NB4 (cell line): ENCODE measurements at regions not wholly inside any gene's neighbourhood (a gene's known extent, or its start where the extent isn't known, plus 50 kb on each side); places are given as distances from the start of the nearest gene placed in this dataset.
A peak's percentile ranks its signal among the peaks of the same experiment; 100 is the strongest.

Experiments
- DNase-seq: peaks from one replicate; pipeline ENCODE4 v3.0.0; 2010; ENCODE audit warnings: low read depth
- H3K4me3 ChIP-seq: one replicate; pipeline ENCODE4 v1.5.1; 2011; ENCODE audit warnings: mild to moderate bottlenecking, low read depth, low read length, moderate library complexity
- CTCF ChIP-seq: IDR thresholded peaks from one replicate; pipeline ENCODE4 v1.5.1; 2012; ENCODE audit warnings: low read depth, low read length
- MAX ChIP-seq: IDR thresholded peaks from 2 replicates; pipeline ENCODE4 v1.6.1; 2011; ENCODE audit warnings: low read depth, low read length
- MYC ChIP-seq: IDR thresholded peaks from 2 replicates; pipeline ENCODE4 v1.6.1; 2011; ENCODE audit warnings: low read depth, low read length
- POLR2A ChIP-seq: IDR thresholded peaks from 2 replicates; pipeline ENCODE4 v1.6.1; 2011; ENCODE audit warnings: mild to moderate bottlenecking; ENCODE audit not compliant: insufficient read length; ENCODE audit errors: extremely low read depth

DNA sequence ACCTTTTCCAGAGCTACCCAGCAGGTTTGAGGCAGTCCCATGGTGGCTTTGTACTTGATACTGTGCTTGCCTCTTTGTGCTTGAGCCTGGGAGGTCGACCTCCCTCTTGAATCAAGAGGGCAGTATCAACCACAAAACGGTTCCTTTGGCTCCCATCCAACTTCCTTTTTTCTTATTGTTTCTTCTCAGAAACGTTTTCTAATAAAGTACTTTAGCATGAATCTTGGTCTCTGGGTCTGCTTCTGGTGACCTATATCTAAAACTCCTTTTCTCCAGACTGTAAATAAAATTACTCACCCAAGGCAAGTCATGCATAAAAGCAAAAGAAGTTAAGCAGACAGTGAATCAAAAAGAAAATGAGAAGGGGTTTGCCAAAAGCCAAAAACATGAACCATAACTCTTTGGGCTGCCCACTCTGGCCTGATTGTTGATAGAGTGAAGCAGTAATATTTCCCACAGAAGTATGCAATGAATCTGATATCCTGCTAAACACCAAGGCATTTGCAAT lies 112.2 kb upstream of the SLC4A7 start:
- DNase-seq = peak; percentile 82
- TF ChIP-seq POLR2A (no peak), MYC (no peak), CTCF (no peak), MAX (no peak)
- no peak overlapping the region for H3K4me3 ChIP-seq

- TF ChIP-seq MAX = no peak
- no peak for TF ChIP-seq CTCF
- no peak for TF ChIP-seq POLR2A
- TF ChIP-seq MYC = no peak
- H3K4me3 ChIP-seq = no peak overlapping the region
- no peak for DNase-seq
These were observed 110.0 kb upstream of the SLC4A7 start for GRCh38 chr3:27594096-27594690.

GRCh38 chr3:27593173-27593572 lies 109.0 kb upstream of the SLC4A7 start:
- no peak overlapping the region for H3K4me3 ChIP-seq
- no peak for DNase-seq
- TF ChIP-seq MAX (no peak), CTCF (no peak), MYC (no peak), POLR2A (no peak)

GRCh38 chr3:27591312-27592210 lies 107.4 kb upstream of the SLC4A7 start:
- H3K4me3 ChIP-seq = no peak overlapping the region
- peak; percentile 4 for DNase-seq
- TF ChIP-seq POLR2A = no peak
- TF ChIP-seq CTCF = no peak
- no peak for TF ChIP-seq MAX
- TF ChIP-seq MYC = no peak

- peak; percentile 63 for DNase-seq
- no peak for TF ChIP-seq MAX
- no peak for TF ChIP-seq POLR2A
- TF ChIP-seq CTCF = no peak
- TF ChIP-seq MYC = no peak
- H3K4me3 ChIP-seq = no peak overlapping the region
These were observed 106.5 kb upstream of the SLC4A7 start for GRCh38 chr3:27590437-27591298.
